COLO668 (cell line): ENCODE measurements at regions not wholly inside any gene's neighbourhood (a gene's known extent, or its start where the extent isn't known, plus 50 kb on each side); places are given as distances from the start of the nearest gene placed in this dataset.
"Not testable (repeated sequence)": the region's sequence is repeated elsewhere in the genome, so short reads cannot be mapped to it uniquely, and the experiment has no call there.

Experiments
- DNase-seq: peaks from one replicate; lab custom pipeline; 2025; ENCODE audit not compliant: unreplicated experiment; lab: John Stamatoyannopoulos, UW

DNA sequence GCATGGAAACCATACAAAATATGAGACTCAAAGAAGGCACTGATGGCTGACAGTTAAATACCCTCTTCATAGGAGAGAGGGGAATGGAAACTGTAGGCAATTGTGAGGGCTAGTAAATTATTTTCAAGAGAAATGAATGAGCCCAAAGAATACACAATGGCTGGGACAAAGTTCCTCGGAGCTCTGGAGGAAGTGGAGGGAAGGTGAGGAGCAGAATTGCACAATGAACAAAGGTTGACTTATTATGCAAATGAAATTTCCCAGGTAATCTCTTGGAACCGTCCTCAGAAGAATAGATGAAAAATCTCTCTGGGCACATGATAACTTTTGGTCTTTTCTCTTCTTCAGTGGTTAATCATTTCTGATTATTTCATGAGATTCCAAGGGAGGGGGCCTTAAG, 202.6 kb upstream of the VCX start:
- no peak for DNase-seq

- no peak for DNase-seq
Observed at GRCh38 chrX:7638078-7638710, 204.8 kb upstream of the VCX start.

- no peak for DNase-seq
Observed at GRCh38 chrX:7637066-7637465, 205.9 kb upstream of the VCX start.

DNA sequence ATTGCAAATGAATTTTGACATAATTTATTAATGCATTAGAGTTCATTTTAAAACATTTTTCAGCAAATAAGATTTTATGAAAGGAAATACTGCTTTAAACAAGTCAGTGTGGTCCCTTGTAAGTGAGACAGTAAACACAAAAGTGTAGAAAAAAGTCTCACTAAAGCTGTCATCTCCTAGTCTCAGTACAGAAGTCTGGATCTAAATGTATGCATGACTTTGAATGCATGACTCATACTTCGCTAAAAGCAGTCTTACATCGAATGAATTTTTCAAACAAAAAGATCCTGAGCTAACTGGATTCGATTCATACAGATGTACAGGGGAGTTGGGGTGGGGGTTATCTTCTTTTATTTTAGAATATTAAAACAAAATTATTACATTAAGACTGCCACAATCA, 207.4 kb upstream of the VCX start:
- no peak for DNase-seq

DNA sequence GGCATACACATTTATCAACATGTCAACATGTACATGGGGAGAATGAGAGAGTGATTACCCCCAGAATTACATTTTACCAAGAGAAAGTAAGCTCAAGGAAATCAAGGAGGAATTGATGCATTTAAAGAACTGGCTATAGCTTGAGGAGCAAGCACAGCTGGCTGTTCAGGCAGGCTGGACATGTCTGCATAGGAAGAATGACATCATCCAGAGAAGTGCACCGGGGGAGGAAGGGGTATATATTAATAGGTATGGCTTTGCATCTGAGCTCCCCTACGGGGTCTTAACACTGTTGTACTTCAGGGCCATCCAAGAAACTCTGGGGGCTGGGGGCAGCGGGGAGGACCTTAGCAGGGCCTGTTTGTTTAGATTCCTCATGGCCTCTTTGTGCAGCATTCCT, 222.4 kb upstream of the VCX start:
- peak; percentile 12 for DNase-seq

DNA sequence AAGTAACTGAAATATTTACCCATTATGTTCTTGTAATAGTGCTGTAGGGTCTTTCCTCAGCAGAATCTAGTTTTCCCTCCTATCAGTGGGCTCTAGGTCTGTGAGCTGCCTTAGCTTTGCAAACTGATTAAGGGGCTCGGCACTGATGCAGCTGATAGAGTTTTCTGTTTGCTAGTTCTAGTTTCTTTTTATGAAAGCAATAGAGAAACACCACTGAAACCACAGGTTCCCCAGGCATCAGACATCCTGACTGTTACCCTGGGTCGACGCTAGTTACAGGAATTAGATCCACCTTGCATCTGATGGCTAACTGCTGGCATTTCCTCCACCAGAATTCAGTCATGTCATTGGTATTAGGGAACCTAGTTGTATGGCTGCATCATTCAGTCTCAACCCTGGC, 225.0 kb upstream of the VCX start:
- no peak for DNase-seq

DNA sequence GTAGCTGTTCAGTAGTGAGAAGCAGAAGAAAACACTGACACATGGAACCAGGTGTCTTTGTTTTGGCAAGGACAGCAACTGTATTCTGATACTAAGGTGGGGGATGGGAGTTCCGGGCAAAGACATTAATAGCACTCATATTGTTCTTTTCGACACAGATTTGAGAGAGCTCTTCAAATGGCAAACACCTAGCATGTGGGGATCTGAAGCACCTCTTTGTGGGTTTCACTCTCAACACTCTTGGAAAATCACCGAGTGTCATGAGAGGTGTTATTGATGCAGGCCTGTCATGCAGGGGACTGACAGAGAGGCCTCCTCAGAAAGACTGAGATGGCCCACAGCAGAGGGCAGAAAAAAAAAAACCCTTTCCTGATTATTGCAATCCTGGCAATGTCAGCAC, 228.4 kb upstream of the VCX start:
- peak; percentile 56 for DNase-seq

GRCh38 chrX:7608625-7609024, 234.3 kb upstream of the VCX start:
- not testable (repeated sequence) for DNase-seq

GRCh38 chrX:7606039-7606652, 236.8 kb upstream of the VCX start:
- DNase-seq = peak; percentile 19

DNA sequence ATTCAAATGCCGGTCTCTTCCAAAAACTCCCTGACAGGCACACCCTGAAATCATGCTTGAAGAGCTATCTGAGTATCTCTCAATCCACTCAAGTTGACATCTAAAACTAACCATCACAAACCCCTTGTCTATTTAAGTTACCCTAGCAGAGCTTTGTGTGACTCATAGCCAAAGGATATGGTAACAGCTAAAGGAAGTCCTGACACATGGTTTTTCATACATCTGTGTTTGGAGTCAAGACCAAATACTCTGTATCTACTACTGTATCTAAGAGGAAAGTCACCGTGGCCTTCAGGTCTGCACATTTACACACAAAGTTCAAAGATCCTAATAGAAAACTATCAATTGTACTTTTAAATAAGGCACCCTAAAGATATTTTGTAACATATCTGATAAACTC, 239.6 kb upstream of the VCX start:
- no peak for DNase-seq

DNA sequence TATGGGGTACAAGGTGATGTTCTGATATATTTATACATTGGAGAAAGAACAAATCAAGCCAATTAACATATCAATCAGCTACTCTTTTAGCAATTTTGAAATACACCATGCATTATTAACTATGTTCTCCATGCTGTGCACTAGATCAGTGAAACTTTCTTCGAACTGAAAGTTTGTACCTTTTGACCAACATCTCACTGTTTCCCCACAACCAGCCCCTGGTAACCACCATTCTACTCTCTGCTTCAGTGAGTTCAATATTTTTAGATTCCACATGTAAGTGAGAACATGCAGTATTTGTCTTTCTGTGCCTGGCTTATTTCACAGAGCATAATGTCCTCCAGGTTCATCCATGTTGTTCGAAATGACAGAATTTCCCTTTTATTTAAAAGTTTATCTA, 246.1 kb upstream of the VCX start:
- DNase-seq = no peak

DNA sequence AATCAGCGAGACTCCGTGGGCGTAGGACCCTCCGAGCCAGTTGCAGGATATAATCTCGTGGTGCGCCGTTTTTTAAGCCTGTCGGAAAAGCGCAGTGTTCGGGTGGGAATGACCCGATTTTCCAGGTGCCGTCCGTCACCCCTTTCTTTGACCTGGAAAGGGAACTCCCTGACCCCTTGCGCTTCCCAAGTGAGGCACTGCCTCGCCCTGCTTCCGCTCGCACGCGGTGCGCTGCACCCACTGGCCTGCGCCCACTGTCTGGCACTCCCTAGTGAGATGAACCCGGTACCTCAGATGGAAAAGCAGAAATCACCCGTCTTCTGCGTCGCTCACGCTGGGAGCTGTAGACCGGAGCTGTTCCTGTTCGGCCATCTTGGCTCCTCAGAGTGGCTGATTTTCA, 249.6 kb upstream of the VCX start:
- DNase-seq = not testable (repeated sequence)

DNA sequence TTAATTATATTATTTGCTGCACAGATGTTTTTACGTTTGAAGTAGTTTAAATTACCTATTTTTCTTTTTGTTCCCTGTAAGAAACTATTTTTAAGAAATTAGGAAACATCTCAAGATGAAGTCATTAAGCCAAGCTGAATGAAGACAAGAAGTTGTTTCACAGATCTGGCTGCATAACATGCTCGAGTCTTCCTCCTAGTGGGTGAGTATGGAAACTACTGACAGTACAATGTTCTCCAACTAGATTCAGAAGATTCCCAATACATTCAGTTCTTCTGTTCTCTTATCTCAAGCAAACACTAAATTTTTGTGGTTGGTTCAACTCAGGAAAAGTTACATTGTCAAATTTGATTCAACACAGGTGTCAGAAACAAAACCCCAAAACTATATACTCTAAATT, 256.8 kb upstream of the VCX start:
- DNase-seq = no peak

GRCh38 chrX:7582191-7582590, 260.8 kb upstream of the VCX start:
- peak; percentile 22 for DNase-seq

DNA sequence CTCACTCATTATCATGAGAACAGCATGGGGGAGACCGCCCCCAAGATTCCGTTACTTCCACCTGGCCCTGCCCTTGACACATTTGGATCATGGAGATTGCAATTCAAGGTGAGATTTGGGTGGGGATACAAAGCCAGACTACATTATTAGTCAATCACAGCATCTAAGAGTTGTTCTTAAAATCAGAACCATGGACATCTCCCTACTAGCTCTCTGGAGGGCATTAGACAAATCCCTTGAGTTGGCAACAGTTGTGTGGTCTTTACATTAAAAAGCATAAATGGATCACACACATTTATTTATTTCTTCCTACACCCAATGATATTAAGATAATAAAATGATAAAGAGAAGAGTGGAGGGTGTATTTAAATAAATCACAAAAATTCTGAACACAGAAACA, 262.8 kb upstream of the VCX start:
- no peak for DNase-seq

DNA sequence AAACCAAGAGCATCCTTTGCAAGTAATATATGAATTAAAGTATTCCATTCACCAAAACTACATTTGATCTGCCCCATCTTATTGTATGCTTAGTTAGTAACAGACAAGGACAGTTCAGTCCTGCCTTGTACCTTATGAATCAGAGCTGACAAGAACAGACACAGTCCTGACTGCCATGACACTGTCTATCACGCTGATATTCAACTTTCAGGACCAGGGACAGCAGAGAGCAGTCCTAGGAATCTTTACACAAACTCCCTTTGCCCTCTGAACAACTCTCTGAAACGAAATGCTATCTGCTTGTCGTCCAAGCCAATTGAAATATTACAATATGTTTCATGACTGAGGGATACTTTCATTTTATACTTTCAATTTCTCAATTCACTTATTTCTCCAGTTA, 268.6 kb upstream of the VCX start:
- no peak for DNase-seq

GRCh38 chrX:7570432-7571029, 272.4 kb upstream of the VCX start:
- no peak for DNase-seq

DNA sequence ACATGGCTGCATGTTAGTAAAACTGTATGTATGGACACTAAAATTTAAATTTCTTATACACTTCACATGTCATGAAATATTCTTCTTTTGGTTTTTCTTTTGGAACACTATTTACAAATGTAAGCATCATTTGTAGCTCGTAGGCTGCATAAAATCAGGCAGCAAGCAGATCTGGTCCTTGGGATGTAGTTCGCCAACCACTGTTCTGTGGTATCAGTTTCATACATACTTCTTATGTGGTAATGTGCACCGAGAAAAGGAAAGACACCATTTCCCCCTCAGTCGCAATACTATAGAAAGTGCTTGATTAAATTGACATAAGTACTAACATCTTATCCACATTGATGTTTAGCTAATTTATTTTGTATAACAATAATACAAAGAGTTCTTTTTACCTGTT, 274.4 kb upstream of the VCX start:
- DNase-seq = no peak

GRCh38 chrX:7568130-7568529, 274.8 kb upstream of the VCX start:
- DNase-seq = no peak

GRCh38 chrX:7552760-7553159, 290.2 kb upstream of the VCX start:
- no peak for DNase-seq

DNA sequence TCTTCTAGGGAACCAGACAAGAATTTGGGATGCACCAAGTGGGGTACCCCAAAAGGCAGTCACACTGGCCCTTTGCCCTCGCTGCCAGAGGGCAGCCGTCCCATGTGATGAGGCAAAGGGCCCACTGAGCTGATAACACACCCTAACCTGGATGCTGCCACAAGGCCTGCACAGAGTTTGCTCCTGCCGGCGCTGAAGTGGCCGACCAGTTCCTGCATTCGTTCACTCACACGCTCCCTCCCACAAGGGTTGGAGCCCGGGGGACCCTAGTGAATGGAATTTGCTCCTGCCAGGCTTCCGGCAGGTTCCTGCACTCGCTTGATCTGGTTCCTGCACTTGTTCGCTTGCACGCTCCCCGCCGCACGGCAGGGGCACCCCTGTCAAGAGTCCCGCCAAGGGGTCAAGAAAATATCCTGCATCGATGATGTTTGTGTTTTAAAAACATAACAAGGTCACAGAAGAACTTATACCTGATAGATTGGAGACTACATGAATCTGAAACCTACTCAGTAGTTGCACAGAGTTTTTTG, 296.4 kb upstream of the VCX start:
- no peak for DNase-seq

- no peak for DNase-seq
Observed at GRCh38 chrX:7545564-7545963, 297.4 kb upstream of the VCX start.
